IPS DF 6.9 (cell line): ENCODE measurements at regions not wholly inside any gene's neighbourhood (a gene's known extent, or its start where the extent isn't known, plus 50 kb on each side); places are given as distances from the start of the nearest gene placed in this dataset.
"Not testable (repeated sequence)": the region's sequence is repeated elsewhere in the genome, so short reads cannot be mapped to it uniquely, and the experiment has no call there.

Experiments used
- DNase-seq: peaks from one replicate; pipeline ENCODE4 v3.0.0-alpha.2; 2013; ENCODE audit warnings: low read depth, low spot score
- H3K27ac ChIP-seq: one replicate; pipeline ENCODE4 v1.5.1; 2013; ENCODE audit warnings: low read length, control low read depth
- H3K27me3 ChIP-seq: 2 replicates; pipeline ENCODE4 v1.6.1; 2013; ENCODE audit warnings: mild to moderate bottlenecking, low read length; ENCODE audit not compliant: control insufficient read depth, insufficient read depth
- H3K36me3 ChIP-seq: 2 replicates; pipeline ENCODE4 v1.6.1; 2013; ENCODE audit warnings: low read length; ENCODE audit not compliant: control insufficient read depth, insufficient read depth
- H3K4me1 ChIP-seq: 2 replicates; pipeline ENCODE4 v1.6.1; 2013; ENCODE audit warnings: low read length; ENCODE audit not compliant: control insufficient read depth, insufficient read depth
- H3K4me3 ChIP-seq: 2 replicates; pipeline ENCODE4 v1.5.1; 2013; ENCODE audit warnings: mild to moderate bottlenecking, low read length
- H3K9me3 ChIP-seq: 2 replicates; pipeline ENCODE4 v1.6.1; 2013; ENCODE audit warnings: low read length, inconsistent platforms; ENCODE audit not compliant: control insufficient read depth, insufficient read depth
- WGBS: extraction: QIAGEN DNeasy Blood & Tissue Kit; methylation state at CpG from one replicate; pipeline ENCODE4 v1.1.7; 2013; ENCODE audit warnings: mixed read lengths, missing lambda C conversion rate; ENCODE audit not compliant: insufficient read length, insufficient coverage; 5-methylcytosine and 5-hydroxymethylcytosine counted together

GRCh38 chr10:83476211-83476610 is 663.1 kb upstream of the GHITM start:
- no peaks in the 10 kb centered on the region for H3K36me3 ChIP-seq
- no peaks in the 10 kb centered on the region for H3K9me3 ChIP-seq
- no CpG with 5 or more reads among the region's 6 CpGs for WGBS
- no peak overlapping the region for H3K4me3 ChIP-seq
- DNase-seq, result no peak
- no peaks in the 10 kb centered on the region for H3K4me1 ChIP-seq
- H3K27me3 ChIP-seq, result no peaks in the 10 kb centered on the region
- no peak overlapping the region for H3K27ac ChIP-seq

DNA sequence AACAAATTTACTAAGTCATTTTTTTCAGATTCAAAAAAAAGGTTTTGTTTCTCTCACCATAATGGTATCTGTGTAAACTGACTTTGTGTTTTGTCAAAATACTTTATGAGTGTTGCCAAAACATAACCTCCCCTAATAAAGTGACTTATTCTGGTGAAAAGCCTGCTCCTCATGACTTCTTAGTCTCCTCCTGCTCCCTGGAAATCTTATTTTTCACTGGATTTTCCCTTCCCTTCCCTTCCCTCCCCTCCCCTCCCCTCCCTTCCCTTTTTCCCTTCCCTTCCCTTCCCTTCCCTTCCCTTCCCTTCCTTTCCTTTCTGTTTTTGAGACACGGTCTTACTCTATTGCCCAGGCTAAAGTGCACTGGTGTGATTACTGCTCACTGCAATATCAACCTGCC is 650.1 kb upstream of the GHITM start:
- no peaks in the 10 kb centered on the region for H3K36me3 ChIP-seq
- no peak overlapping the region for H3K4me3 ChIP-seq
- H3K27me3 ChIP-seq, result no peaks in the 10 kb centered on the region
- no peaks in the 10 kb centered on the region for H3K4me1 ChIP-seq
- no peaks in the 10 kb centered on the region for H3K9me3 ChIP-seq
- no peak overlapping the region for H3K27ac ChIP-seq
- WGBS, result no CpG with 5 or more reads among the region's 1 CpG
- no peak for DNase-seq

DNA sequence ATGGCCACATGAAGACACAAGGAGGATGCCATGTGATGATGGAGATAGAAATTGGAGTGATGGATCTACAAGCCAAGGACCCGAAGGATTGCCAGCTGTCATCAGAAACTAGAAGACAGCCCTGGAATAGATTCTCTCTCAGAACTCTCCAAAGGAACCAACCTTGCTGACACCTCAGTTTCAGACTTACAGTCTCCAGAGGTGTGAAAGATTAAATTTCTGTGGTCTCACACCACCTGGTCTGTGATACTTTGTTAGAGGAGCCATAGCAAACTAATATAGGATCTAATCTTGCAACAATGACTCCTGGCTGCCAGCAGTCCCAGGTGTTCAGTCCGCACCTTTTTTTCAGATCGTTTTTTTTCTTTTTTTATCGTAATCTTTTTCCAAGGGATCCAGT is 647.3 kb upstream of the GHITM start:
- H3K27me3 ChIP-seq, result no peaks in the 10 kb centered on the region
- no peak for DNase-seq
- H3K4me1 ChIP-seq, result no peaks in the 10 kb centered on the region
- H3K27ac ChIP-seq, result no peak overlapping the region
- H3K36me3 ChIP-seq, result no peaks in the 10 kb centered on the region
- no CpG with 5 or more reads among the region's 4 CpGs for WGBS
- no peak overlapping the region for H3K4me3 ChIP-seq
- no peaks in the 10 kb centered on the region for H3K9me3 ChIP-seq

DNA sequence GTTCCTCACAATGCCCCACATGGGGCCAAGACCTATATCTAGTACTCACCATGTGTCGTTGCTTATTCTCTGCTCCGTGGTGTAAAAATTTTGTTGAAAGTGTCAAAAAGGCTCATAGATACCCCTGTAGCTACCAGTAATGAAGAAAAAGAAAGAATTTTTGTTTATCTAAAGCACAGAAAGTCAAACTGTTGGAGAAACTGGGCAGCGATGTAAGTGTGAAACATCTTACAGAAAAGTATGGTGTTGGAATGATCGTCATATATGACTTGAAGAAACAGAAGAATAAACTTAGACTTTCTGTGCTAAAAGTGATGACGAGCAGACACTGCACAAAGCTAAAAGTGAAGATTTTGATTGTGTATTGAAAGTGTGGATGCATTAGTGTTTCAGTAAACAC is 626.6 kb upstream of the GHITM start:
- Histone ChIP-seq H3K4me3 (no peak overlapping the region), H3K27ac (no peak overlapping the region), H3K36me3 (no peaks in the 10 kb centered on the region), H3K4me1 (no peaks in the 10 kb centered on the region), H3K27me3 (no peaks in the 10 kb centered on the region), H3K9me3 (no peaks in the 10 kb centered on the region)
- DNase-seq, result no peak
- no CpG with 5 or more reads among the region's 5 CpGs for WGBS

- WGBS, result no CpG with 5 or more reads among the region's 3 CpGs
- DNase-seq, result no peak
- H3K36me3 ChIP-seq, result no peaks in the 10 kb centered on the region
- no peak overlapping the region for H3K27ac ChIP-seq
- H3K4me3 ChIP-seq, result no peak overlapping the region
- no peaks in the 10 kb centered on the region for H3K4me1 ChIP-seq
- no peaks in the 10 kb centered on the region for H3K27me3 ChIP-seq
- no peaks in the 10 kb centered on the region for H3K9me3 ChIP-seq
These were observed 624.3 kb upstream of the GHITM start for GRCh38 chr10:83515001-83515400.

DNA sequence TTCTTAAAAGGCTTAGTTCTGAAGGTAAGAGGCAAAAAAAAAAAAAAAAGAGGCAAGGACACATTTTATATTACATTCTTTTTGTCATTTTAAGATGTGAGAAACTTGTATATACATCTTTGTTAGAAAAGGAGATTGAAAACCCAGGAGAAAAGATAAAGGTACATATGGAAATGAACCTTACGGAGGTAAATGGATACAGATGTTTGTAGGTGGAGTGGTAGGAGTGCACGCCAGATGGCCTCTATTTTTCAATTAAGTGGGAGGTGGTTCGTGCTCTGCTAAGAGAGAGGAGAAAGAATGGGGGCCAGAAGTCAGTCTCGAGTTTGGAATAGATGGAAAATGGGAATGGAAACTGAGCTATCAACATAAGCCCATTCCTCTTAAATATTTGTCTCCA is 622.5 kb upstream of the GHITM start:
- Histone ChIP-seq H3K27ac (no peak overlapping the region), H3K4me3 (no peak overlapping the region), H3K4me1 (no peaks in the 10 kb centered on the region), H3K9me3 (no peaks in the 10 kb centered on the region), H3K27me3 (no peaks in the 10 kb centered on the region), H3K36me3 (no peaks in the 10 kb centered on the region)
- WGBS, result no CpG with 5 or more reads among the region's 4 CpGs
- no peak for DNase-seq

- Histone ChIP-seq H3K4me3 (no peak overlapping the region), H3K27ac (no peak overlapping the region), H3K4me1 (no peaks in the 10 kb centered on the region), H3K9me3 (no peaks in the 10 kb centered on the region), H3K27me3 (no peaks in the 10 kb centered on the region), H3K36me3 (no peaks in the 10 kb centered on the region)
- no CpG with 5 or more reads among the region's 1 CpG for WGBS
- DNase-seq, result no peak
These were observed 621.9 kb upstream of the GHITM start for GRCh38 chr10:83517456-83517855.

DNA sequence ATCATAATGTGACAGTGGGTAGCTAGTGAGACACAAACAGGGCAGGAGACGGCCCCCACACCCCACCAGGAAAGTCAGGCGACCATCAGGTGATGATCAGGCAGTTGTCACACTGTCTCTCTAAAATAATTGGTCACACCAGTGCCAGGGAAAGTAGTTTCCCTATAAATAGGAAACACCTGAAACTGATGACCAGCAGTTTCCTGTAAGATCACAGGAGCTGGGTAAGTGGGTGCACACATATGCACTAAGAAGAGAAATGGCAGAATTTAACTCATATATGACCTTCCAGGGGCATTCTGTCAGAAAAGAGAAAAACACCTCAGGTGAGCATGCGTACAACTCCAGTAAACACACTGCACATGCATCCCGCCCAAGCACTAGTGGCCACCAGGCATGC is 620.5 kb upstream of the GHITM start:
- H3K9me3 ChIP-seq, result no peaks in the 10 kb centered on the region
- H3K4me3 ChIP-seq, result no peak overlapping the region

DNA sequence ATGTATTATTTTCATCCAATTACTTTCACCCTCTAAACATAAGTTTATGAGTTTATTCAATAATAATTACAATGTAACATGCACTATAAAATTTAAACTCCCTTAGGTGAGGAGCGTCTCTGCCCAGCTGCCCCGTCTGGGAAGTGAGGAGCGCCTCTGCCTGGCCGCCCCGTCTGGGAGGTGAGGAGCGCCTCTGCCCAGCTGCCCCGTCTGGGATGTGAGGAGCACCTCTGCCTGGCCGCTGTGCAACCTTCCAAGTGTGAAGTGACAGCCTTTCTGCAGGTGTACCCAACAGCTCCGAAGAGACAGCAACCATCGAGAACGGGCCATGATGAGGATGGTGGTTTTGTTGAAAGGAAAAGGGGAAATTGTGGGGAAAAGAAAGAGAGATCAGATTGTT is 618.9 kb upstream of the GHITM start:
- H3K9me3 ChIP-seq, H3K27ac ChIP-seq, H3K27me3 ChIP-seq, H3K4me3 ChIP-seq, H3K4me1 ChIP-seq, H3K36me3 ChIP-seq, DNase-seq: not testable (repeated sequence)
- WGBS, result no CpG with 5 or more reads among the region's 11 CpGs

More for the DNA sequence above, 620.5 kb upstream of the GHITM start:
- no peaks in the 10 kb centered on the region for H3K27me3 ChIP-seq
- no peak for DNase-seq
- no peaks in the 10 kb centered on the region for H3K36me3 ChIP-seq
- no CpG with 5 or more reads among the region's 4 CpGs for WGBS
- H3K4me1 ChIP-seq, result no peaks in the 10 kb centered on the region
- no peak overlapping the region for H3K27ac ChIP-seq

DNA sequence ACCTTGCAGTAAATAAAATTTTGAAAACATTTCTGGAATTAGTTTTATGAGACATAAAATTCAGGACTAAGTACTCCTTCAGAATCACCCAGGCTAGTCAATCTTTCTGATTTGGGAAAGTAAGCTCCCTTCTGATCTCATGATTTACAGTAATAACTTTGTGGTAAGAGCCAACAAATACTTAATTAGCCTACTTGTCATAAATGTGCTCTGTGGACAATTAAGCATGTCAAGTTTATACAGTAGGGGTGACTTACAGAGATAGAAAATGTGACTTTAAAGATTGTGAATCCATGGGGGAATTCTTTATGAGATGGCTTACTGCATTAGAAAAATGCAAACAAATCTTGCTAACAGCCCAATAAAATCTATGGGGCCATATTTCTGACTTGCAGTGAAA is 616.9 kb upstream of the GHITM start:
- Histone ChIP-seq H3K27ac (no peak overlapping the region), H3K36me3 (no peaks in the 10 kb centered on the region), H3K9me3 (no peaks in the 10 kb centered on the region), H3K4me1 (no peaks in the 10 kb centered on the region), H3K4me3 (no peak overlapping the region), H3K27me3 (no peaks in the 10 kb centered on the region)
- DNase-seq, result no peak

DNA sequence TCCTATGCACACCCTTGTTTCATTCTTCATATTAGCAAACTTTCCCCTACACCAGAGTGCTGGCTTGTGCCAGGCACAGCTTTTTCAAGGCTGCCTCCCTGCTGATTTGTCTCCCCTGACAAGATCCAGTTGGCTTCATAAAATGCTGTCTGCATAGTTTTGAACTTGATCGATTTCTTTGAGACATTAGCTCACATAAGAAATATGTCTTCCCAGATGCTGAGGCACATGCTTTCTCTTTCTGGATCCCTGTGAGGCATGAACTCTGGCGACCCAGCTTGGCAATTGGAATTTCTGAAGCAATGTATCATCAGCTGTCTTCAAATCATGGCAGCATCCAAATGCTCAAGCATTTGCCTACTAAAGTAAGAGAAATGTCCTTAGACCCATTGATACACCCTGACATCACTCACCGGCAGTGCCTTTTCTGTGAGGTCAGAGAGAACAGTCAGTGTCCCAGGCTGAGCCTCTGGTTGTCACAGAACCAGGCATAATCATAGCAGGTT is 616.4 kb upstream of the GHITM start:
- DNase-seq, result no peak
- no CpG with 5 or more reads among the region's 3 CpGs for WGBS
- no peaks in the 10 kb centered on the region for H3K27me3 ChIP-seq
- H3K9me3 ChIP-seq, result no peaks in the 10 kb centered on the region
- H3K4me1 ChIP-seq, result no peaks in the 10 kb centered on the region
- H3K4me3 ChIP-seq, result no peak overlapping the region
- H3K36me3 ChIP-seq, result no peaks in the 10 kb centered on the region
- no peak overlapping the region for H3K27ac ChIP-seq
